ENCODE measurements at regions not wholly inside any gene's neighbourhood (a gene's known extent, or its start where the extent isn't known, plus 50 kb on each side); places are given as distances from the start of the nearest gene placed in this dataset.
"Not testable (repeated sequence)": the region's sequence is repeated elsewhere in the genome, so short reads cannot be mapped to it uniquely, and the experiment has no call there.

DNA sequence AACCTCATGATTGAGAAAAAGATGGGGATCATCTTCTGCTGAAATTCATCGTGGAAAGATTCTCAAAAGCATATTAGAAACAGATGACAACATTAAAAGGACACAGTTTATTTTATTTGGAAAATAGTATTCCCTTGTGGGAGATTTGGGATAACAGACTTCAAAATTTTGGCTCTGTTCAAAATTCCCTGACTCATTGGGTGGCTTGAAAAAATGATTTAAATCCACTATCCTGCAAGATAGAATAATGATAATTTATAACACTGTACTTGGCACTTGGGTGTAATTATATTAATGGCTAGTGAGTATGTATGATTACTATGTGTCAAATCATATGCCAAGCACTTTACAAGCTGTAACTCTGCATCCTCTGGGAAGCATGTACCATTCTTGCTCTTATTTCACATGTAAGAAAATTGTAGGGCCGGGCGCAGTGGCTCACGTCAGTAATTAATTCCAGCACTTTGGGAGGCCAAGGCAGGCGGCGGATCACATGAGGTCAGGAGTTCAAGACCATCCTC is 128.8 kb downstream of the LMNTD1 start:
- no peak for DNase-seq (ENCODE audit: low read depth)

DNA sequence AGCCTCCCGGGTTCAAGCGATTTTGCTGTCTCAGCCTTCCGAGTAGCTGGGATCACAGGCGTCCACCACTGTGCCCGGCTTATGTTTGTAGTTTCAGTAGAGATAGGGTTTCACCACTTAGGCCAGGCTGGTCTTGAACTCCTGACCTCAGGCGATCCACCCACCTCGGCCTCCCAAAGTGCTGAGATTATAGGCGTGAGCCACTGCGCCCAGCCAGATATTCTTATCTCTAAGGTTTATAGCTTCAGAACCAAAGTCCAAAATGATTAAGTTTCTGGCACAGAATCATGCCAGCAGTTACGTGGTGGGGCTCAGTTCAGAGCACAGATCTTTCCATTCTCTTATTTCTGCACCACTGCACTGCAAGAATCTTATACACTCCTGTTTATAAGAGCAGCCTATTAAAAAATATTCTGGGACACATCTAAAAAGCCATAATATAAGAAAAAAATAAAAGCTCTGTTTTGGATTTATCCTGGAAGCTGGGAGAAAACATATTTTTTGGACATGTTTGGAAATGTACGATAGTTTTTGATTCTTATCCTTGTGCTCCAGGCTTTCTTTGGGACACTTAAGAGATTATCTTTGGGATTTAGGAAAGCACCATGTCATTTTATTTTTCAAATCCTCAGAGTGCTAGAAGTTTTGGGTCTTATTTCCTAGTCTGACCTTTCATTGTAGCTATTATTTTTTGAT is 129.6 kb downstream of the LMNTD1 start:
- no peak for DNase-seq (ENCODE audit: low read depth)

DNA sequence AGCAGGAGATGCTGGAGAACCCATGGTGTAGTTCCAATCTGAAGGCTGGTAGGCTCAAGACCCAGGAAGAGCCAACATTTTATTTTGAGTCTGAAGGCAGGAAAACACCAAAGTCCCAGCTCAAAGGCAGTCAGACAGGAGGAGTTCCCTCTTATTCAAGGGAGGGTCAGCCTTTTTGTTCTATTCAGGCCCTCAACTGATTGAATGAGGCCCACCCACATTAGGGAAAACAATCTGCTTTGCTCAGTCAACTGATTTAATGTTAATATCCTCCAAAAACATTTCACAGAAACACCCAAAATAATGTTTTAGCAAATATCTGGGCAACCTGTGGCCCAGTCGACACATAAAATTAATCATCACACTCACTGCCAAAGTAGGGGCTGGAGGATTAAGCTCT is 130.8 kb downstream of the LMNTD1 start:
- DNase-seq (ENCODE audit: low read depth): no peak

GRCh38 chr12:25421651-25422167 is 131.4 kb downstream of the LMNTD1 start:
- no peak for DNase-seq (ENCODE audit: low read depth)

DNA sequence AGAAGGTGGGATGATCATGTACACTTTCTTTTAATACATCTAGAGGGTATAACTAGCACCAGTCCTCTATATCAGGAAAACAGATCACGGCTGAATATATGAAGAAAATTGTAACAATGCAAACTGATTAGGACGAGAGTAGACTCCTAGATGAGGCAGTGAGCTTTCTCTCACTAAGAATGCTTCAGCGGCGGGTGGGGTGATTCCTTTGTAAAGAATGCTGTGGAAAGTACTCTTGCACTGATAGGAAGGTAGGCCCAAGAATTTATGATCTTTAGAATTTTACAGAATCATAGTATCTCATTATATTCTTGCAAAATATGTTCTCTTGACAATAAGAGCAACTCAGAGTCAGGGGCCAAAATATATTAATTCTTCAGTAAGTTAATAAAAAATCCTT is 133.0 kb downstream of the LMNTD1 start:
- DNase-seq (ENCODE audit: low read depth): no peak

DNA sequence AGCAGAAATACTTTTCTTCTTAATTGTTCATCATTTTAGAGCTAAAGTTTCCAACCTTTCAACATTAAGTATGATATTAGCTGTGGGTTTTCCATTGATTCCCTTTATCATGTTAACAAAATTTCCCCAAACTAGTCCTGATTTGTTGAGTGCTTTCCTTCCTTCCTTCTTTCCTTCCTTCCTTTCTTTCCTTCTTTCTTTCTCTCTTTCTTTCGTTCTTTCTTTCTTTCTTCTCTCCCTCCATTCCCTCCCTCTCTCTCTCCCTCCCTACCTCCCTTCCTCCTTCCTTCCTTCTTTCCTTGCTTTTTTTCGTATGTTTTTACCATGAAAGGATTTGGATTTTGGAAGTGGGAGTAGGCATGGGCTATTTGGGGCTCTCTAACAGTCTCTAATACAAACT is 133.5 kb downstream of the LMNTD1 start:
- DNase-seq (ENCODE audit: low read depth): no peak

- DNase-seq (ENCODE audit: low read depth): no peak
Observed at GRCh38 chr12:25417071-25417470, 136.0 kb downstream of the LMNTD1 start.

DNA sequence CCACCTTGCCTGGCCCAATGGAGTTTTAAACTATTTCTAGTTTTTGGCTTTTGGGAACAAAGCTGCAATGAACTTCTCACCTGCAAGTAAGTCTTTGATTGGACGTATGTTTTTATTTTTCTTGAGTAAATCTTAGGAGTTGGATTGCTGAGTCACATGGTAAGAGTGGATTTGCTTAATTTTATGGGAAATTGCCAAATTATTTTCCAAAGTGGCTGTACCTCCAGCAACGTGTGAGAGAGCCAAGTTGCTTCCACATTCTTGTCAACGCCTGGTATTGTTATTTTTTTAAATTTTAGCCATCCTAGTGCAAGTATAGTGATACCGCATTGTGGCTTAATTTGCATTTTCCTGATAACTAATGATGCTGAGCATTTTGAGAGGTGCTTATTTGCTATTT is 136.6 kb downstream of the LMNTD1 start:
- no peak for DNase-seq (ENCODE audit: low read depth)

GRCh38 chr12:25415004-25415403 is 138.1 kb downstream of the LMNTD1 start:
- DNase-seq (ENCODE audit: low read depth): no peak

DNA sequence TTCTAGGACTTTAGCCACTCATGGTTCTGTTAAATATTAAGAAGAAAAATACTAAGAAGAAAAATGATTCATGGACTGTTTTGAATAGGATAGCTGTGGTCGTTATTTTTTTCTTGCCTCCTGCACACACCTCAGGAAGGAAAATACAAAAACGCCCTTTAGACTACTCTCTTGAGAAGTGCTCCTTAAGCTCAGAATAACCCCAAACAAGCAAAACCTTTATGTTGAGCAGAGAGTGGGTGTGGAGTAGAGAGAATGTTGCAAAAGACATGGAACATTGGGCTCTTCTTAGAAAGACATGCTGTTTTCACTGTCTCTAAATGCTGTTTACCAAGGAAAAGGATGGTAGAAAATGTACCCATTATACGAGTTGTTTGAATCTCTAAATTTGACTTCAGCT is 140.3 kb downstream of the LMNTD1 start:
- DNase-seq (ENCODE audit: low read depth): no peak

DNA sequence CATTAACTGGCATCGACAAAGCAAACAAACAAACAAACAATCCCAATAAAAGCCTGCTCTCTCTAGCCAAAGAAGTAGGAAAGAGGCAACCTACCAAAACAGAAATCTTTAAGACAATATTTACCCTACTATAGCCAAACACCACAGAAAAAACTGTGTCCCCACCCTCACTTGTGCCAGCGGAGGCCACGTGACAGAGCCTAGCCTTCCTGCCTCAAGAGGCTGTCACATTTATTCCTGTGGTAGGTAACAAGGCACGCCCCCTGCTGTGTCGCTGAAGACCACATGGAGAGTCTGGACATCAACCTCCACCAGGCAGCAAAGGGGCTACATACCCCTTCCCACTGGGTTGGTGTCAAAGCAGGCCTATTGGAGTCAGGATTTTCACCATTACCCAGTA is 148.1 kb downstream of the LMNTD1 start:
- no peak for DNase-seq (ENCODE audit: low read depth)

DNA sequence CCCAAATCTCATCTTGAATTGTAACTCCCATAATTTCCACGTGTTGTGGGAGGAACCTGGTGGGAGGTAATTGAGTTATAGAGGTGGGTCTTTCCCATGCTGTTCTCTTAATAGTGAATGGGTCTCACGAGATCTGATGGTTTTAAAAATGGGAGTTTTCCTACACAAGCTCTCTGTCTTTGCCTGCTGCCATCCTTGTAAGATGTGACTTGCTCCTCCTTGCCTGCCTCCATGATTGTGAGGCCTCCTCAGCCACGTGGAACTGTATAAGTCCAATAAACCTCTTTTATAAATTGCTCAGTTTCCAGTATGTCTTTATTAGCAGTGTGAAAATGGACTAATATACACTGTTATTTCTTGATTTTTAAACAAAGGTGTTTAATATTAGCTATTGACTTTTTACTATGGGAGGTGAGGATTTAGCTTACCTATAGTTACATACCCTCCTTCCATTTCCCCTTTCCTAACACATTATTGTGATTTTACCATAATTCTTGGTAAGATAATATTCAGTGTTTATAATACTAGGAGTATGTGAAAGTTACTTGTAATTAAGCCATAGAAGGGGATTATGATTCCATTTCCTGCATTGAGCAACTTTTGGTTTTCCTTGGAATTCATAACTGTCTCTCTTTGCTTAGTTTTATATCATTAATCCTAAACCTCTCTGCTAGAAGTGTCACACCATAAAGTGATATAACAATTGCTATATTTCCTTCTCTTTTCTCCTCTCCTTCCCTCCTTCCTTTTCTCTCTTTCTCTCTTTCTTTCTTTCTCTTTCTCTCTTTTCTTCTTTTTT is 151.0 kb upstream of the KRAS start:
- DNase-seq (ENCODE audit: low read depth): no peak

- DNase-seq (ENCODE audit: low read depth): no peak
Observed at GRCh38 chr12:25397001-25397400, 146.3 kb upstream of the KRAS start.

DNA sequence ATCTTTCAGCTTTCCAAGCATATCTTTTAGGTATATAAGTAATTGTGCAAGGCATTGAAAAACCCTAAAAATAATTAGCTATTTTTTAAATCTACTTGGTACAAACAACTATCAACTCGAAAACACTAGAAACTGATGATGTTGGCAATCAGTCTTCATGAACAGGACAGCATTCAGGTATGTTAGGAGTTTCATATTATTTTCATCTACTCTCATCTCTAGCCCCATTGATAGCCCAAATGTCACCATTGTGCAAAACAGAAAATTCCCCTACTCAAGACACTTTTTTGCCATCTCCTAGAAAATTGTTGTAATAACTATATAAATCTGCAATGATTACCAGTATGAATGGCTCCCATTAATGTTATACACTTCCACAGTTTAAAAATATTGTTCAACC is 144.5 kb upstream of the KRAS start:
- no peak for DNase-seq (ENCODE audit: low read depth)

GRCh38 chr12:25394775-25395174 is 144.0 kb upstream of the KRAS start:
- not testable (repeated sequence) for DNase-seq (ENCODE audit: low read depth)

DNA sequence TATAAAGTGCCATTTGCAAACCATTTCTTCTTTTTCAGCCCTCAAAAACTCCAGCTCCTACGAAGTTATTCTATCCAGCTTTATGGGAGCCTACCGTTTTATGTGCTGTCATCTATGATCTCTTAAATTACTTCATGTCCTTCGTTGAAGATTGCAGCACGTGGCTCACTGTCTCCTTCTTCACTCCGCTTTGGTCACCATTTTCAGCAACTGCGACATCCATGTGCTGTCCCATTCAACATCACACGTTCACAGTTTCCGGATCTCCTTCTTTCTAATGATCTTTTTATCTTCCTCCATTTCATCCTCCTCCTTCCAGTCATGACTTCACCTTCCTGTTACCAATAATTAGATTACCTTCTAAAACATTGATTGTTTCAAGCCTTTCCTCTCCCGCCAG is 143.3 kb upstream of the KRAS start:
- no peak for DNase-seq (ENCODE audit: low read depth)

DNA sequence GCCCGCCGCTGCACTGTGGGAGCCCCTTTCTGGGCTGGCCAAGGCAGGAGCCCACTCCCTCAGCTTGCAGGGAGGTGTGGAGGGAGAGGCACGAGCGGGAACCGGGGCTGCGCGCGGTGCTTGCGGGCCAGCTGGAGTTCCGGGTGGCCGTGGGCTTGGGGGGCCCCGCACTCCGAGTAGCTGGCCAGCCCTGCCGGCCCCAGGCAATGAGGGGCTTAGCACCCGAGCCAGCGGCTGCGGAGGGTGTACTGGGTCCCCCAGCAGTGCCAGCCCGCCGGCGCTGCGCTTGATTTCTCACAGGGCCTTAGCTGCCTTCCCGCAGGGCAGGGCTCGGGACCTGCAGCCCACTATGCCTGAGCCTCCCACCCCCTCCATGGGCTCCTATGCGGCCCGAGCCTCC is 140.6 kb upstream of the KRAS start:
- not testable (repeated sequence) for DNase-seq (ENCODE audit: low read depth)

DNA sequence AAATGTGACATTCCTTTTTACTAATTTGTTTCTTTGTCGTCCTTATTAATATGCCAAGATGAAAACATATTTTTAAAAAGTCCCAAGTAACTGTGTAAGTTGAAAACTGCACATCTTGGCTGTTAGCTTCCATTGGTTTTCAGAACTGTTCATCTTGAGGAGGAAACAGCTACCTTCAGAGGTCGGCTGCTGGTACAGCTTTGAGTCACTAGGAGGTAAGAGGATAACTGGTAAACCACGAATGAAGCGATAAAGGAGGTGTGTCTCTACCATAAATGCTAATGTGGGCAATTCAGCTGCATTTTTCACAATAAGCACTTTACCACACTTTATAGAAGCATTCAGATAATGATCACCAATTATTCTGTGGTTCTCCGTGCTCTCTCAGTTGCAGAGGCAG is 137.5 kb upstream of the KRAS start:
- no peak for DNase-seq (ENCODE audit: low read depth)

GRCh38 chr12:25387732-25388050 is 137.0 kb upstream of the KRAS start:
- no peak for DNase-seq (ENCODE audit: low read depth)

- peak; percentile 94 for DNase-seq (ENCODE audit: low read depth)
Observed at GRCh38 chr12:25386831-25387731, 136.4 kb upstream of the KRAS start.

GRCh38 chr12:25384893-25385248 is 134.1 kb upstream of the KRAS start:
- no peak for DNase-seq (ENCODE audit: low read depth)

Data from HS-27A (cell line).